GM12892 (cell line): ENCODE measurements at regions not wholly inside any gene's neighbourhood (a gene's known extent, or its start where the extent isn't known, plus 50 kb on each side); places are given as distances from the start of the nearest gene placed in this dataset.

Source experiments
- DNase-seq: peaks from one replicate; pipeline ENCODE4 v3.0.0; 2011; ENCODE audit not compliant: insufficient read length
- FAIRE-seq: peaks from 2 replicates; lab custom pipeline; 2011; peaks lifted over from hg19 to GRCh38; lab: Jason Lieb, UNC
- POLR2A ChIP-seq: IDR thresholded peaks from 2 replicates; pipeline ENCODE4 v1.6.1; 2011; ENCODE audit warnings: low read depth, low read length, control low read depth
- POLR2AphosphoS5 ChIP-seq: IDR thresholded peaks from 2 replicates; pipeline ENCODE4 v1.6.1; 2011; ENCODE audit warnings: low read depth, low read length, control low read depth
- TAF1 ChIP-seq: IDR thresholded peaks from 2 replicates; pipeline ENCODE4 v1.6.1; 2011; ENCODE audit warnings: low read depth, mild to moderate bottlenecking, control low read depth, low read length, borderline replicate concordance

GRCh38 chr2:217218269-217219163 is 358.7 kb upstream of the TNP1 start:
- TF ChIP-seq POLR2A = no peak
- no peak for TF ChIP-seq POLR2AphosphoS5
- no peak for TF ChIP-seq TAF1
- no peak for DNase-seq
- peak; percentile 91 for FAIRE-seq

DNA sequence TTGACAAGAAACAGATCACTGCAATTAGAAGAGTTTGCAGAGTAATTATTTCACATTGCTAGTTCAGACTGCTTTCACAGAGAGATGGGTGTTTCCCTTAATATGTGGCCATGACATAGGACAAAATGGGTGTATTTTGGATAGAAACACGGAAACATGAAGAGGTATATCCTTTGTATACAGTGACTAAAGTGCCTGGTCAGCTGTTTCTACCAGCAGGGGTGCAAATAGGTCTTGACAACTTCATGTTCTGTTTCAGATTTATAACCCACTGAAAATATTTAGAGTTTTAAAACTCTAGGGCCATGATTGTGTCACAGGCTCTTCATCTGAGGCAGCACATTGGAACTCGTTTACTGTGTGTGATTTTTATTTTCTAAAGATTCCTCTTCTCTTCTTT is 357.1 kb upstream of the TNP1 start:
- DNase-seq = no peak
- no peak for FAIRE-seq
- TF ChIP-seq POLR2AphosphoS5 (no peak), TAF1 (no peak), POLR2A (no peak)

DNA sequence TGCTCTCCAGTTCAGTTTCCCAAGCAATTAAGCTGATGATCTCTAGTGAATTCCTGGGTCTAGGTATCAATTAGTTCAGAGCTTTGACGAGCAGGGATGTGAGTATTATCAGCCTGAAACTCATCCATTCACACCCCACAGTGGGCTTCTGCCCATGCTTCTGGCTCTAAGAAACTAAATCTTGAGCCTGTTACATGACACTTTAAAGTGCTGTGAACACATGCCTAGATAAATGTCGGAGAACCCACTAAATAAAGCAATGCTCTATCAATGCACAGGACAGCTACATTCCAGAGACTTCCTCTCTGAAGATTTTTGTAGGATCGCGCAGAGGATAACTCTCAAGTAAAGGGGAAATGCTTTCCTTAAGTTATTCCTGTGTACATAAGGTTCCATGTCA is 356.5 kb upstream of the TNP1 start:
- no peak for TF ChIP-seq POLR2AphosphoS5
- TF ChIP-seq TAF1 = no peak
- TF ChIP-seq POLR2A = no peak
- FAIRE-seq = no peak
- DNase-seq = no peak

GRCh38 chr2:217215877-217216276 is 356.0 kb upstream of the TNP1 start:
- no peak for FAIRE-seq
- DNase-seq = no peak
- TF ChIP-seq POLR2A = no peak
- no peak for TF ChIP-seq TAF1
- TF ChIP-seq POLR2AphosphoS5 = no peak

DNA sequence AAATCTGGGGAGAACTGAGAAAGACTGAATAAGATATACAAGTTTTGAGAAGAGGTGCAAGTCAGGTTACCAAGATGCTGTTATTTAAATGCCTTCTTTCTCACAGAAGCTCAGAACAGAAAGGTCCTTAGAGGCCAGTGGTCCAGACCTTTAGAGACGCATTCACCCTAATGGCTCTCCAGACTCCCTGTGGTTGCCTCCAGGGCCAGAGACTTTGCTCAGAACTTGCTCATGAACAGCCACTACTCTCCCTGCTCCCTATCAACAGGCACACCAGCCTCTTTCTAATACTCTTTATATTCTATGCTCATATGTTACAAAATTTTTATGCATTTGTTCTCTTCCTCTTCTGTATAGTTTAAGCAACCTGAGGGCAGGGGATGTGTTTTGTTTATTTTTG is 349.0 kb upstream of the TNP1 start:
- FAIRE-seq (no peak), DNase-seq (no peak)
- no peak for TF ChIP-seq TAF1
- TF ChIP-seq POLR2A = no peak
- no peak for TF ChIP-seq POLR2AphosphoS5

- DNase-seq (no peak), FAIRE-seq (no peak)
- no peak for TF ChIP-seq POLR2AphosphoS5
- no peak for TF ChIP-seq TAF1
- TF ChIP-seq POLR2A = no peak
These were observed 347.8 kb upstream of the TNP1 start for GRCh38 chr2:217207699-217208010.

- no peak for FAIRE-seq
- DNase-seq = no peak
- TF ChIP-seq TAF1 = no peak
- no peak for TF ChIP-seq POLR2A
- TF ChIP-seq POLR2AphosphoS5 = no peak
These were observed 347.2 kb upstream of the TNP1 start for GRCh38 chr2:217206907-217207698.

DNA sequence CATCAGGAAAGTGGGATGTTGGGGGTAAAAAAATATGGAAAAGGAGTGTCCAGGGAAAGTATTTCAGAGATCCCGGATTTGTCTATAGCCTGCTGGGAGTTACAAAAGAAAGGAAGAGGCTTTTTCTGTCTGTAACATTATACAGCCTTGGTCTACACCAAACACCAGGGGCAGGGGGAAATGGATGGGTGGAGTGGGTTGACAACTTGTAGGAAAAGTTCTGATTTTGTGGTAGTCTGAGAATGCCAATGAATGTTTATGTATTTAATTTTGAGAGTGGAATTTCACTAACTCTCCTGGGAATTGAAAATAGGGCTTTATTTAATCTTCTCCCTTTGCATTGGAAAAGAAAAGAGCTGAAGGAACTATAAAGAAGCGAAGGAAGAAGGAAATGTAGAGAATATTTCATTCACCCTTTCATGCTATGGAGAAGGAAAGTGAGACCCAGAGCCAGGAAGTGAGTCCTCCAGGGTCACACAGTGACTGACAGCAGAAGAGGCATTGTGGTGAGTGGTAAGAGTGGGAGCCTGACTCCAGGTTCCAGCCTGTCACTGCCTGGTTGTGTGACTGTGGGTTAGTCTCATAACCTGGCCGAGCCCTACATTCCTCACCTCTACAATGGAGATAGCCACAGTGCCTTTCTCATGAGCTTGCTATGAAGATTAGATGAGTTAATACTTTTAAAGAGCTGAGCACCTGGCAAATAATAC is 346.3 kb upstream of the TNP1 start:
- FAIRE-seq = no peak
- TF ChIP-seq POLR2AphosphoS5 = no peak
- DNase-seq = no peak

DNA sequence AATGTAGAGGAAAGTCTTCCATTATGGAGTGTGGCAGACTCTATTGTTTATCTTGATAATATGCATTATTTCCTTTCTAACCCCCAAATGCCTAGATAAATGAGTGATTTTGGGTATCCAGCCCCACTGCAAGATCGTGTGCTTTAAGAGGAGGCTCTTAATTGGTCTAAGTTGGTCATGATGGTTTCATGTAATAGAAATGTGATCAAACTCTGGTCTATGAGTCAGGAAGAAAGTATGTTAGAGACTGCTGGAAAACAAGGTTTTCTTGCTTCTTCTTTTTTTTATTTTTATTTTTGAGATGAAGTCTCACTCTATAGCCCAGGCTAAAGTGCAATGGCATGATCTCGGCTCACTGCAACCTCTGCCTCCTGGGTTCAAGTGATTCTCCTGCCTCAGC is 344.5 kb upstream of the TNP1 start:
- DNase-seq (no peak), FAIRE-seq (no peak)
- no peak for TF ChIP-seq TAF1
- TF ChIP-seq POLR2AphosphoS5 = no peak
- no peak for TF ChIP-seq POLR2A

DNA sequence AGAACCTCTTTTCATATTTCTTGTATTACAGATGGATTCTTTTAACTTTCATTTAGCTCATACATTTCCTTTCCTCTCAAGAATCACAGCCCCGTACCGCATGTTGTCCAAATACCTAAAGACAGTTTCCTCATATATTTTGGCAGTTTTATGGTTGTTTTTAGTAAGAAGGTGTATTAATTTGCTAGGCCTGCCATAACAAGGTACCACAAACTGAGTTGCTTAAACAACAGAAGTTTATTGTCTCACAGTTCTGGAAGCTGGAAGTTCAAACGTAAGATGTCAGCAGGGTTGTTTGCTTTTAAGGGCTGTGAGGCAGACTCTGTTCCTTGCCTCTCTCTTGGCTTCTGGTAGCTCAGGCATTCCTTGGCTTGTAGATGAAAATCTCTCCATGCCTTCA is 343.2 kb upstream of the TNP1 start:
- no peak for DNase-seq
- TF ChIP-seq POLR2AphosphoS5 = no peak
- TF ChIP-seq TAF1 = no peak
- no peak for TF ChIP-seq POLR2A
- no peak for FAIRE-seq

GRCh38 chr2:217199255-217199630 is 339.4 kb upstream of the TNP1 start:
- FAIRE-seq = no peak
- no peak for TF ChIP-seq TAF1
- no peak for DNase-seq

DNA sequence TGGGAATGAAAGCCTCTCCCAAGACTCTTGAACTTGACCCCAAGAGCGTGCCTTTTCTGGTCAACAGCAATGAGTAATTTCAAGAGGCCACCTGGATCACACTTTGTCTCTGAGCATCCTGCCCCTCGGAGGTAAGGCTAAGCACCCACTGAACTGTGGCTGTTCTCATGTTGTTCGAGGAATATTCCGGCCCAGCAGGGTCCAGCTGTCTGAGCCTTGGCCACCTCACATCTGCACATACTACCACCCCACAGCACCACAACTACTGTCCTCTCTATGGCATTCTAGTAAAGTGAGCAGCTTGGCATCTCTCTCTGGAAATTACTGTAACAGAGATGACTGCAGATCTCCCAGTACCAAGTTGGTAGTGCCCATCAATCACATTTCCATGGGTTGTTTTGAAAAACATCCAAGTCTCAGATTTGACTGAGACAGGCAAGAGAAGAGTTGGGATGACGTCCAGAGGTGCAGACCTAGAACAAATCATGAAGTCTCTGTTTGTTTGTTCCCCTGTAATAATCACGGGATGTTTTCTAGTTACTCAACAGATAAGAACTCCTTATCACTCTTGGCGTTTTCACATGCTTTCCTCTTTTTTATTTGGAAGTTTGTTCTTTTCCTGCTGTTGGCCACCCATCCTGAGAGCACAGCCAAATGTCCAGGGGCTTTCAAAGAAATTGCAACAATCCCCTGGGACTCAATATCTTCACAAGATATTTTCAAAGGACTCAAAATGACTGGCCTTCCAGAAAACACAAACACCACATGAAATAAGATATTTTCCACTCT is 336.0 kb upstream of the TNP1 start:
- TF ChIP-seq POLR2A = no peak
- no peak for TF ChIP-seq POLR2AphosphoS5
- TF ChIP-seq TAF1 = no peak
- DNase-seq (no peak), FAIRE-seq (no peak)
